ENCODE measurements at regions not wholly inside any gene's neighbourhood (a gene's known extent, or its start where the extent isn't known, plus 50 kb on each side); places are given as distances from the start of the nearest gene placed in this dataset.

DNA sequence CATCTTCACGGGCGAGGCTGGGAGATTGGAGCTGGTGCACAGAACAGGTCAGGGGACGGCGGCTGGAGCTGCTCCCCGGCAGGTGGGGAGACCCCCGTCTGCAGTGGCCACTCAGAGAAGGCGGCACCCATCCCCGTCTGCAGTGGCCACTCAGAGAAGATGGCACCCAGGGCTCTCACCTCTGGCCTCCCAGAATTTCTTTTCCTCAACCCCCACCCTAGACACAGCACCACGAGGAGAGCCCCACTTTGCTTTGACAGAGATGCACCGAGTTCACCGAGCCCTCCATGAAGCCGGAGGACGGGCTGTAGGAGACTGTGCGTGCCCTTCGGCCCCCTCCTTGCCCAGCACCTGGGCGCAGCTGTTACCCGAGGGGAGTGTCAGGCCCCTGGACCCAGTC lies 201.6 kb upstream of the SALL3 start (continued):
- TF ChIP-seq, protein P1, sequence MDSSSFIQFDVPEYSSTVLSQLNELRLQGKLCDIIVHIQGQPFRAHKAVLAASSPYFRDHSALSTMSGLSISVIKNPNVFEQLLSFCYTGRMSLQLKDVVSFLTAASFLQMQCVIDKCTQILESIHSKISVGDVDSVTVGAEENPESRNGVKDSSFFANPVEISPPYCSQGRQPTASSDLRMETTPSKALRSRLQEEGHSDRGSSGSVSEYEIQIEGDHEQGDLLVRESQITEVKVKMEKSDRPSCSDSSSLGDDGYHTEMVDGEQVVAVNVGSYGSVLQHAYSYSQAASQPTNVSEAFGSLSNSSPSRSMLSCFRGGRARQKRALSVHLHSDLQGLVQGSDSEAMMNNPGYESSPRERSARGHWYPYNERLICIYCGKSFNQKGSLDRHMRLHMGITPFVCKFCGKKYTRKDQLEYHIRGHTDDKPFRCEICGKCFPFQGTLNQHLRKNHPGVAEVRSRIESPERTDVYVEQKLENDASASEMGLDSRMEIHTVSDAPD (CRISPR knock-in tag; IDR thresholded peaks at IDR 0.05), result no peak
- TF ChIP-seq, protein P2, sequence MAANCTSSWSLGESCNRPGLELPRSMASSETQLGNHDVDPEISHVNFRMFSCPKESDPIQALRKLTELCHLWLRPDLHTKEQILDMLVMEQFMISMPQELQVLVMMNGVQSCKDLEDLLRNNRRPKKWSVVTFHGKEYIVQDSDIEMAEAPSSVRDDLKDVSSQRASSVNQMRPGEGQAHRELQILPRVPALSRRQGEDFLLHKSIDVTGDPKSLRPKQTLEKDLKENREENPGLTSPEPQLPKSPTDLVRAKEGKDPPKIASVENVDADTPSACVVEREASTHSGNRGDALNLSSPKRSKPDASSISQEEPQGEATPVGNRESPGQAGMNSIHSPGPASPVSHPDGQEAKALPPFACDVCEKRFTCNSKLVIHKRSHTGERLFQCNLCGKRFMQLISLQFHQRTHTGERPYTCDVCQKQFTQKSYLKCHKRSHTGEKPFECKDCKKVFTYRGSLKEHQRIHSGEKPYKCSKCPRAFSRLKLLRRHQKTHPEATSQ (CRISPR knock-in tag; IDR thresholded peaks at IDR 0.05; ENCODE audit: borderline replicate concordance), result no peak
- TF ChIP-seq ZNF839 (CRISPR knock-in tag; IDR thresholded peaks at IDR 0.05; ENCODE audit: borderline replicate concordance) (no peak), IRF2 (CRISPR knock-in tag; IDR thresholded peaks at IDR 0.05) (no peak), ZFP36 (IDR thresholded peaks at IDR 0.05; ENCODE audit: borderline replicate concordance, low read depth, low read length, partially characterized antibody) (no peak), KAT2B (IDR thresholded peaks at IDR 0.05; ENCODE audit: borderline replicate concordance, low read depth, low read length) (no peak), ZNF713 (CRISPR knock-in tag; IDR thresholded peaks at IDR 0.05) (no peak)
- TF ChIP-seq, protein P3, sequence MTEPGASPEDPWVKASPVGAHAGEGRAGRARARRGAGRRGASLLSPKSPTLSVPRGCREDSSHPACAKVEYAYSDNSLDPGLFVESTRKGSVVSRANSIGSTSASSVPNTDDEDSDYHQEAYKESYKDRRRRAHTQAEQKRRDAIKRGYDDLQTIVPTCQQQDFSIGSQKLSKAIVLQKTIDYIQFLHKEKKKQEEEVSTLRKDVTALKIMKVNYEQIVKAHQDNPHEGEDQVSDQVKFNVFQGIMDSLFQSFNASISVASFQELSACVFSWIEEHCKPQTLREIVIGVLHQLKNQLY (CRISPR knock-in tag; IDR thresholded peaks at IDR 0.05), result no peak

DNA sequence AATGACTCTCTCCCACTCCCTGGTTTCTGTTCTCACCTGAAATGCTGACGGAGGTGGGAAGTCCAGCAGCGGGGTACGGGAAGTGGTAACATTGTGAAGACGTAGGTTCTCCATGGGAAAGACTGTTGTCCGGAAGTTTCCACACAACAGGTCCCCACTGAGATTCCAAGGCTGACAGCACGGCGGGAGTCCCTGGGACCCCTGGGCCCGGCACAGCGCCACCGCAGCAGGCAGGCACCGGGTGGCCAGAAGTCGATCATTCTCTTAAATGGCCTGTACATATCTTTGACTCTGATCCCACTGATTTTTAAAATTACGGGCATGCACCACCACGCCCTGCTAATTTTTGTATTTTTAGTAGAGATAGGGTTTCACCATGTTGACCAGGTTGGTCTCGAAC lies 201.0 kb upstream of the SALL3 start:
- FAIRE-seq (no peak), ATAC-seq (no peak), DNase-seq (ENCODE audit: low spot score) (no peak)
- no peak overlapping the region for H3K27ac ChIP-seq (ENCODE audit: extremely low read length, insufficient read depth, low read length)
- H3K4me3 ChIP-seq (replicated peaks in 1 of 3; ENCODE audit: insufficient read depth in 1 of 3, low read depth in 2 of 3, low read length in 3 of 3), result no peak overlapping the region
- no peak overlapping the region for H3K9ac ChIP-seq (ENCODE audit: insufficient read depth, low read depth, low read length)
- no peaks in the 10 kb centered on the region for H3K36me3 ChIP-seq (replicated peaks in 1 of 2; ENCODE audit: control insufficient read depth in 1 of 2, insufficient read depth in 2 of 2, low read length in 2 of 2)
- intact Hi-C loops (cut with micrococcal nuclease; ENCODE audit: unreplicated experiment) (no loop called here), in situ Hi-C loops (cut with HindIII; ENCODE audit: extremely low pct_ligation_motif_present, low pct_unique_long_range_greater_than_20kb) (no loop called here)
- ChIA-PET CTCF (ENCODE audit: low intra/inter-chr PET ratio, low total read pairs) (no interaction called here), POLR2A (no interaction called here)
- no peaks in the 10 kb centered on the region for H3K9me3 ChIP-seq (ENCODE audit: low read length)
- no peak overlapping the region for H2AFZ ChIP-seq (ENCODE audit: low read length)
- H4K20me1 ChIP-seq (ENCODE audit: insufficient read depth, low read length), result no peaks in the 10 kb centered on the region
- no peaks in the 10 kb centered on the region for H3K4me1 ChIP-seq (ENCODE audit: insufficient read depth, low read length)
- H3K4me2 ChIP-seq (ENCODE audit: low read depth, low read length), result no peak overlapping the region
- no peaks in the 10 kb centered on the region for H3K79me2 ChIP-seq (ENCODE audit: insufficient read depth, low read length)
- no TSS peak for BruUV-seq (replicated peaks)
- H3K27me3 ChIP-seq (ENCODE audit: control insufficient read depth in 1 of 2, insufficient read depth in 2 of 2, low read length in 2 of 2), result peaks cover 1 to 10% of the 10 kb centered on the region in 2 experiments; a peak in 3 of 5 replicates
- 62% methylated on average over 14 of the region's 15 CpGs for WGBS (ENCODE audit: low lambda C conversion rate)
- TF ChIP-seq, protein P4, sequence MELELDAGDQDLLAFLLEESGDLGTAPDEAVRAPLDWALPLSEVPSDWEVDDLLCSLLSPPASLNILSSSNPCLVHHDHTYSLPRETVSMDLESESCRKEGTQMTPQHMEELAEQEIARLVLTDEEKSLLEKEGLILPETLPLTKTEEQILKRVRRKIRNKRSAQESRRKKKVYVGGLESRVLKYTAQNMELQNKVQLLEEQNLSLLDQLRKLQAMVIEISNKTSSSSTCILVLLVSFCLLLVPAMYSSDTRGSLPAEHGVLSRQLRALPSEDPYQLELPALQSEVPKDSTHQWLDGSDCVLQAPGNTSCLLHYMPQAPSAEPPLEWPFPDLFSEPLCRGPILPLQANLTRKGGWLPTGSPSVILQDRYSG (CRISPR knock-in tag; IDR thresholded peaks at IDR 0.05), result no peak
- TF ChIP-seq TP53 (CRISPR knock-in tag; conservative IDR thresholded peaks at IDR 0.05) (no peak), HNRNPK (IDR thresholded peaks at IDR 0.05; ENCODE audit: low read depth, low read length, poor library complexity, severe bottlenecking) (no peak), ZNF607 (CRISPR knock-in tag; IDR thresholded peaks at IDR 0.05; ENCODE audit: borderline replicate concordance) (no peak), ZNF891 (CRISPR knock-in tag; IDR thresholded peaks at IDR 0.05) (no peak), ZNF143 (CRISPR knock-in tag; IDR thresholded peaks at IDR 0.05) (no peak), ZNF530 (CRISPR knock-in tag; IDR thresholded peaks at IDR 0.05; ENCODE audit: low read depth) (no peak), NCOA1 (CRISPR knock-in tag; IDR thresholded peaks at IDR 0.05) (no peak), SMAD3 (CRISPR knock-in tag; IDR thresholded peaks at IDR 0.05) (no peak), KLF11 (CRISPR knock-in tag; IDR thresholded peaks at IDR 0.05) (no peak), ZNF235 (CRISPR knock-in tag; IDR thresholded peaks at IDR 0.05; ENCODE audit: borderline replicate concordance) (no peak)
- TF ChIP-seq, protein P3 (CRISPR knock-in tag; IDR thresholded peaks at IDR 0.05), result no peak
- TF ChIP-seq, protein P5, sequence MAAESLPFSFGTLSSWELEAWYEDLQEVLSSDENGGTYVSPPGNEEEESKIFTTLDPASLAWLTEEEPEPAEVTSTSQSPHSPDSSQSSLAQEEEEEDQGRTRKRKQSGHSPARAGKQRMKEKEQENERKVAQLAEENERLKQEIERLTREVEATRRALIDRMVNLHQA (CRISPR knock-in tag; IDR thresholded peaks at IDR 0.05), result no peak

Measured in HepG2 (cell line).